ENCODE measurements at regions not wholly inside any gene's neighbourhood (a gene's known extent, or its start where the extent isn't known, plus 50 kb on each side); places are given as distances from the start of the nearest gene placed in this dataset.

GRCh38 chr7:83791737-83792136, 142.8 kb upstream of the SEMA3E start:
- no peak for TF ChIP-seq EZH2 (IDR thresholded peaks at IDR 0.05; ENCODE audit: insufficient read depth, poor library complexity, severe bottlenecking)
- TF ChIP-seq EZH2phosphoT487 (IDR thresholded peaks at IDR 0.05; ENCODE audit: insufficient read depth, low read depth), result no peak
